ENCODE measurements at regions not wholly inside any gene's neighbourhood (a gene's known extent, or its start where the extent isn't known, plus 50 kb on each side); places are given as distances from the start of the nearest gene placed in this dataset.

- H3K4me1 Mint-ChIP-seq: peaks cover 19% of the 10 kb centered on the region
- DNase-seq: no peak
- no peak overlapping the region for H3K27ac Mint-ChIP-seq
- H3K36me3 Mint-ChIP-seq (ENCODE audit: low read depth): no peaks in the 10 kb centered on the region
- no peak for TF ChIP-seq CTCF (IDR thresholded peaks at IDR 0.05)
- H3K4me3 Mint-ChIP-seq: no peak overlapping the region
- no peaks in the 10 kb centered on the region for H3K9me3 Mint-ChIP-seq
- peaks cover 3% of the 10 kb centered on the region for H3K27me3 Mint-ChIP-seq (ENCODE audit: low read depth, poor library complexity)
Observed at GRCh38 chr11:19646921-19647320, 65.7 kb upstream of the NAV2 start.

- TF ChIP-seq CTCF (IDR thresholded peaks at IDR 0.05): no peak
- Mint-ChIP-seq H3K4me3 (no peak overlapping the region), H3K36me3 (ENCODE audit: low read depth) (no peaks in the 10 kb centered on the region), H3K27me3 (ENCODE audit: low read depth, poor library complexity) (peaks cover 3% of the 10 kb centered on the region), H3K4me1 (peaks cover 19% of the 10 kb centered on the region), H3K9me3 (no peaks in the 10 kb centered on the region), H3K27ac (no peak overlapping the region)
- no peak for DNase-seq
Observed at GRCh38 chr11:19646308-19646707, 66.3 kb upstream of the NAV2 start.

- TF ChIP-seq CTCF (IDR thresholded peaks at IDR 0.05): no peak
- peaks cover 3% of the 10 kb centered on the region for H3K27me3 Mint-ChIP-seq (ENCODE audit: low read depth, poor library complexity)
- H3K4me1 Mint-ChIP-seq: peaks cover 12% of the 10 kb centered on the region
- H3K4me3 Mint-ChIP-seq: no peak overlapping the region
- H3K27ac Mint-ChIP-seq: no peak overlapping the region
- no peaks in the 10 kb centered on the region for H3K9me3 Mint-ChIP-seq
- H3K36me3 Mint-ChIP-seq (ENCODE audit: low read depth): no peaks in the 10 kb centered on the region
- DNase-seq: no peak
Observed at GRCh38 chr11:19644316-19644715, 68.3 kb upstream of the NAV2 start.

DNA sequence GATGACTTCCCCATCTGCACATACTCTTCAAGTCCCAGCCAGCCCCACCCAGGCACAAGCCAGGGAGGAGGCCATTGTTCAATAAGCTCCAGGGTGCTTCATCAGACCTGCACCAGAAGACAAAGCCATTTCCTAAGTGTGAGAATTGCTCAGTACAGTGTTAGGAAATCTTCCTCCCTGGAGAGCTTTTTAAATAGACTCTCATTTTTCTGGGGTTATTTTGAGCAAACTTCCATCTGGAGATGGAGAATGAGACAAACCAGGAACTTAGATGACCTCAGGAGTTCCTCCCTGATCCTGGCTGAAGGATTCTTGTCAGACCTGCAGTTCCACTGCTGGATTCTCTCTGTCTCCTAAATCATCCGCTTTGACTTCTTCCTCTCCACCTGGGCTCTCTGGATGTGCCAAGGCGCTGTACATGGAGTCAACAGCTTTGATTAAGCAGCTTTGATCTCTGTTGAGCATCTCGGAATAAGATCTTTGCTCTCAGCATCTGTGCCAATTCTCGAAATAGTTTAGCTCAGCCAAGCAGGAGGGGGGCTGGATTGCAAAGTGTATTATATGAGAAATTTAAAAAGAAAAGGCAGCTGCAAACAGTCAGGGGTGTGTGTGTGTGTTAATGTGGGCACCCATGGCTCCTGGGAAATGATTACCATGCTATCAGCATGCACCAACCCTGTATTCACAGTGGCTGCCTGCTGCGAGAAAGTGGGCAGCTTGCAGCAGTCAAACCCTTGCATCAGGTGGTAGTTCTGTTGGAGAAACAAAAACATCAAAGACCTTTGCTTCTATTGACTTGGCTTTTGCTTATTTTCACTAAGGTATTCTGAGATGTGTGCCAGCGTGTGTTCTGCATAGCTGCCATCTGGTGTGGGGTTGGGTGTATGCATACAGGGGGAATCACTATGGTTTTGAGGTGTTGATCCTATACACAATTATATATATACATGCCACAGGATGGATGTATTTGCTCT lies 70.2 kb upstream of the NAV2 start:
- no peak for TF ChIP-seq CTCF (IDR thresholded peaks at IDR 0.05)
- Mint-ChIP-seq H3K27ac (peak overlapping the region; percentile 65), H3K36me3 (ENCODE audit: low read depth) (no peaks in the 10 kb centered on the region), H3K27me3 (ENCODE audit: low read depth, poor library complexity) (peaks cover 3% of the 10 kb centered on the region), H3K4me1 (no peaks in the 10 kb centered on the region), H3K9me3 (no peaks in the 10 kb centered on the region), H3K4me3 (no peak overlapping the region)
- DNase-seq: no peak

- no peak overlapping the region for H3K4me3 Mint-ChIP-seq
- H3K4me1 Mint-ChIP-seq: no peaks in the 10 kb centered on the region
- H3K9me3 Mint-ChIP-seq: peaks cover 19% of the 10 kb centered on the region
- TF ChIP-seq CTCF (IDR thresholded peaks at IDR 0.05): no peak
- no peak for DNase-seq
- peaks cover 3% of the 10 kb centered on the region for H3K27me3 Mint-ChIP-seq (ENCODE audit: low read depth, poor library complexity)
- H3K27ac Mint-ChIP-seq: no peak overlapping the region
- H3K36me3 Mint-ChIP-seq (ENCODE audit: low read depth): no peaks in the 10 kb centered on the region
Observed at GRCh38 chr11:19639603-19640105, 73.0 kb upstream of the NAV2 start.

All from nephron progenitor cell (in vitro differentiated cells).